GM12874 (cell line): ENCODE measurements at regions not wholly inside any gene's neighbourhood (a gene's known extent, or its start where the extent isn't known, plus 50 kb on each side); places are given as distances from the start of the nearest gene placed in this dataset.

ENCODE experiments used
- TF ChIP-seq, protein P1 (sequence below): IDR thresholded peaks from 2 replicates; pipeline ENCODE4 v1.5.1; 2011; ENCODE audit warnings: low read depth, mild to moderate bottlenecking, control low read depth, low read length, moderate library complexity; ENCODE audit not compliant: insufficient read depth

DNA sequence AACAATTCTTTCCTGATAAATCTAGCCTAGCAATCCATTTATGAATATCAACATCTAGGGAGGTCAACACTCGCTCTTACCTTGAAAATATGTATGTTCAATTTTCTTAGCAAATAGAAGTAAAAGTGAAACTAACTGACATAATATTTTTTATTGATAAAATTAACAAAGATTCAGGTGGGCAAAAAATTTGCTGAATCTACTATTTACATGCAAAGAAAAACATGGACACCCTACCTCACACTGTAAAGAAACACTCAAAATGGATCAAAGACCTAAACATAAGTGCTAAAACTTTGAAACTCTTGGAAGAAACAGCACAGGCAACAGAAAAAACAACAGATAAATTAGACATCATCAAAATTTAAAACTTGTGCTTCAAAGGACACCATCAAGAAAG, 151.6 kb upstream of the MYRIP start:
- TF ChIP-seq, protein P1, sequence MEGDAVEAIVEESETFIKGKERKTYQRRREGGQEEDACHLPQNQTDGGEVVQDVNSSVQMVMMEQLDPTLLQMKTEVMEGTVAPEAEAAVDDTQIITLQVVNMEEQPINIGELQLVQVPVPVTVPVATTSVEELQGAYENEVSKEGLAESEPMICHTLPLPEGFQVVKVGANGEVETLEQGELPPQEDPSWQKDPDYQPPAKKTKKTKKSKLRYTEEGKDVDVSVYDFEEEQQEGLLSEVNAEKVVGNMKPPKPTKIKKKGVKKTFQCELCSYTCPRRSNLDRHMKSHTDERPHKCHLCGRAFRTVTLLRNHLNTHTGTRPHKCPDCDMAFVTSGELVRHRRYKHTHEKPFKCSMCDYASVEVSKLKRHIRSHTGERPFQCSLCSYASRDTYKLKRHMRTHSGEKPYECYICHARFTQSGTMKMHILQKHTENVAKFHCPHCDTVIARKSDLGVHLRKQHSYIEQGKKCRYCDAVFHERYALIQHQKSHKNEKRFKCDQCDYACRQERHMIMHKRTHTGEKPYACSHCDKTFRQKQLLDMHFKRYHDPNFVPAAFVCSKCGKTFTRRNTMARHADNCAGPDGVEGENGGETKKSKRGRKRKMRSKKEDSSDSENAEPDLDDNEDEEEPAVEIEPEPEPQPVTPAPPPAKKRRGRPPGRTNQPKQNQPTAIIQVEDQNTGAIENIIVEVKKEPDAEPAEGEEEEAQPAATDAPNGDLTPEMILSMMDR = no peak

DNA sequence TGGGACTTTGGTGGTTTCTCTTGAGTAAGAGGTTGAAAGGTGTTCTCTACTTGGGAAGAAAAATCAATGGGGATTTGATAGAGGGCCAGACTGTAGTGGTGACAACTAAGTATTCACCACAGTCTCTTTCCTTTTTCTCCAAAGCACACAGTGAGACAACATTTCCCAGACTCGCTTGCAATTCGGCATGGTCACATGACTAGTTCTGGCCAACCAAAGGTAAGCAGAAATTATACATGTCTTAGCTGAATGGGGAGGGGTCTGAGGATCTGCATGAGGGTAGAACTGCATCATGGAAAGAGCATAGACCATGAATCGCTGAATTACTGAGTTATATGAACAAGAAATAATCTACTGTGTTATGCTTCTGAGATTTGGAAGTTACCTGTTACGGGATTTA, 144.5 kb upstream of the MYRIP start:
- TF ChIP-seq, protein P1 = no peak

DNA sequence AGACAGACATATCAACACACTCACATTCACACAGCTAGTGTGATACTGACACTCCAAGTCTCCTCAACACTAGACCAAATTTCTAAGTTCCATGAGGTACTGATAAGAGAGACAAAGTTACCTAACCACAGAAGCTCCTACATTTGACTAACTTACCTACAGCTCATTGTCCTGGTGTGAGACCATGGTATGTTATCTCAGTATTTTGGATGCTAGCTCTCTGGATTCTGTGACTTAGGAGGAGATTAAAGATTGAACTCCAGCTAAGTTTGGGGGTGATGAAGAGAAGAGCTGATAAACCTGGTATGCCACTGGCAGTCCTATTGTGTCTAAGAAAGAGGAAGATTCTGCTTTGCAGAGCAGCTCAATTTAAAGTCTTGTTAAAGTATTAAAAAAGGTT, 144.0 kb upstream of the MYRIP start:
- TF ChIP-seq, protein P1 = no peak

GRCh38 chr3:39668420-39668819, 141.0 kb upstream of the MYRIP start:
- TF ChIP-seq, protein P1 = peak; percentile 64

- TF ChIP-seq, protein P1 = no peak
Observed at GRCh38 chr3:39671116-39671515, 138.3 kb upstream of the MYRIP start.

DNA sequence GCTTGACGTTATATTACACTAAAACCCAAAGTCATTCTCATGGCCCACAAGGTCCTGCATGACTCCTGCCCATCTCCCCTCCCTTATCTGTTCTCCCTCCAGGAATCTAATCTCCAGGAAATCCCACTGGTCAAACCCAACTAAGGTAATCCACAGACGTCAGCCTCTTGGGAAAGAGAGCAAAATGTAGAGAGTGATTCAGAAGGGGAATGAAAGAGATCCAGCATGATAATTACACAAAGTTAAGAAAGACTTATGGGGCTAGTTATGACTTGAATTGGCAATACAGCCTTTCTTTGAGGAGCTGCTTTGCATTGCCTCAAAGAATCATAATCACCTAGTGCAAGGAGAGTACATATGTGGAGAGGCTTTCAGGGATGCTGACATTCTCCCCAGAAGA, 137.8 kb upstream of the MYRIP start:
- TF ChIP-seq, protein P1 = no peak

GRCh38 chr3:39705351-39705900, 104.0 kb upstream of the MYRIP start:
- TF ChIP-seq, protein P1 = no peak
